ENCODE measurements at regions not wholly inside any gene's neighbourhood (a gene's known extent, or its start where the extent isn't known, plus 50 kb on each side); places are given as distances from the start of the nearest gene placed in this dataset.
"Not testable (repeated sequence)": the region's sequence is repeated elsewhere in the genome, so short reads cannot be mapped to it uniquely, and the experiment has no call there.

DNA sequence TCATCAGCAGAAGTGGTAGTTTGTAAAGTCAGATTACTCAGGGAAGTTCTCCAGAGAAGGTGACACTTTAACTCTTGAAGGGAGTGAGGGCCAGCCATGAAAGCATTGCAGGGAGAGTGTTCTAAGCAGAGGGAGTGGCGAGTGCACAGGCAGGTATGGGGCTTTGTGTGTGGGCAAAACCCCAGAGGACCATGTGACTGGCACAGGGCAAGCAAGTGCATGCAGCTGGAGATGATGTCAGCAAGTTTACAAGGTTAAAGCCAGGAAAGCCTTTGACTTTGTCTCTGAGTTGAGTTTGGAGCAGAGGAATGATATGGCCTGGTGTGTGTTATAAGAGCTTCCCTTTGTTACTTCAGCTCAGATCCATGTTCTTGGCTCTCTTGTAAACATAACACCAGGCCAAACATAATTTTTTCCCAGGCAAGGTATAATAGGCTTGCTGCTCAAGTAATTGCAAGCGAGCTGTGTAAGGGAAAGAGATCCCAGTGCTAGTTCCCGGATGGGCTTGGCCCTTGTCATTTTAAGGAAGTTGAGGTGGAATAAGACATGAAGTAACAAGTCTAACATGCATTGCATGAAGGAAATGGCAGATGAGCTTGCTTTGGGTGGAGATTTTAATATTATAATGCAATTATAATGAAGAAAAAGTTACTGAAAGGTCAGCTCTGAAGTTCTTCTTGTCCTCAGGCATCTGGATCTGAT is 341.1 kb upstream of the LRRC3B start:
- H3K27me3 ChIP-seq (ENCODE audit: insufficient read depth, poor library complexity, severe bottlenecking), result no peaks in the 10 kb centered on the region
- TF ChIP-seq, protein P1, sequence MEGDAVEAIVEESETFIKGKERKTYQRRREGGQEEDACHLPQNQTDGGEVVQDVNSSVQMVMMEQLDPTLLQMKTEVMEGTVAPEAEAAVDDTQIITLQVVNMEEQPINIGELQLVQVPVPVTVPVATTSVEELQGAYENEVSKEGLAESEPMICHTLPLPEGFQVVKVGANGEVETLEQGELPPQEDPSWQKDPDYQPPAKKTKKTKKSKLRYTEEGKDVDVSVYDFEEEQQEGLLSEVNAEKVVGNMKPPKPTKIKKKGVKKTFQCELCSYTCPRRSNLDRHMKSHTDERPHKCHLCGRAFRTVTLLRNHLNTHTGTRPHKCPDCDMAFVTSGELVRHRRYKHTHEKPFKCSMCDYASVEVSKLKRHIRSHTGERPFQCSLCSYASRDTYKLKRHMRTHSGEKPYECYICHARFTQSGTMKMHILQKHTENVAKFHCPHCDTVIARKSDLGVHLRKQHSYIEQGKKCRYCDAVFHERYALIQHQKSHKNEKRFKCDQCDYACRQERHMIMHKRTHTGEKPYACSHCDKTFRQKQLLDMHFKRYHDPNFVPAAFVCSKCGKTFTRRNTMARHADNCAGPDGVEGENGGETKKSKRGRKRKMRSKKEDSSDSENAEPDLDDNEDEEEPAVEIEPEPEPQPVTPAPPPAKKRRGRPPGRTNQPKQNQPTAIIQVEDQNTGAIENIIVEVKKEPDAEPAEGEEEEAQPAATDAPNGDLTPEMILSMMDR (IDR thresholded peaks at IDR 0.05; ENCODE audit: poor library complexity, severe bottlenecking), result no peak
- H3K4me1 ChIP-seq (ENCODE audit: insufficient read depth, poor library complexity, severe bottlenecking), result no peaks in the 10 kb centered on the region
- H3K27ac ChIP-seq (ENCODE audit: poor library complexity, severe bottlenecking), result no peak overlapping the region
- no peaks in the 10 kb centered on the region for H3K36me3 ChIP-seq (ENCODE audit: low read depth)
- peaks cover 14% of the 10 kb centered on the region for H3K9me3 ChIP-seq (ENCODE audit: severe bottlenecking)
- DNase-seq (ENCODE audit: low spot score), result no peak
- H3K4me3 ChIP-seq (ENCODE audit: severe bottlenecking), result no peak overlapping the region
- no peak for ATAC-seq (ENCODE audit: low read depth)

DNA sequence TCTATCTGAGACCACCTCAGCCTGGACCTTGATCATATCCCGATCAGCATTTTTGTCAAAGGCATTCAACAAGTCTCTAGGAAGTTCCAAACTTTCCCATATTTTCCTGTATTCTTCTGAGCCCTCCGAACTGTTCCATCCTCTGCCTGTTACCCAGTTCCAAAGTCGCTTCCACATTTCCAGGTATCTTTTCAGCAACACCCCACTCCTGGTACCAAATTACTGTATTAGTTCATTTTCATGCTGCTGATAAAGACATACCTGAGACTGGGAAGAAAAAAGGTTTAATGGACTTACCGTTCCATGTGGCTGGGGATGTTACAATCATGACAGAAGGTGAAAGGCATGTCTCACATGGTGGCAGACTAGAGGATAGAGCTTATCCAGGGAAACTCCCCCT is 338.1 kb upstream of the LRRC3B start:
- H3K36me3 ChIP-seq (ENCODE audit: low read depth), result not testable (repeated sequence)

DNA sequence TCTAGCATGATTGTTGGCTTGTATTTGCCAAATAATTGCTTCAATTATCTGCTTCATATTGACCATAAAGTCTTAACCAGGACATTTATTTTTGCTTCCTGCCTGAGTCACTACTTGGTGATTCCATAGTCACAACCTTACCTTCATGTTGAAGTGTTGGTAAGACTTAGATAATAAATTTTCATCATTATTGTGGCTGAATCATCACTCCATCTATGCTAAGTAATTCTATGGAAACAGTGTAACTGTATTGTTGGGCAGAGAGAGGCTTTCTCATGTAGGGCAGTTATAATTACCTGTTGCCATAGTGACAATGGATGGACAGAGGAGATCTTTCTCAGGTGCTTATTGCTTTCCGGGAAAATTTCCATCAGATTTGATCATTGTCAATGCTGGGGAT is 330.7 kb upstream of the LRRC3B start:
- H3K36me3 ChIP-seq (ENCODE audit: low read depth), result no peaks in the 10 kb centered on the region
- no peaks in the 10 kb centered on the region for H3K27me3 ChIP-seq (ENCODE audit: insufficient read depth, poor library complexity, severe bottlenecking)
- no peaks in the 10 kb centered on the region for H3K9me3 ChIP-seq (ENCODE audit: severe bottlenecking)
- H3K4me1 ChIP-seq (ENCODE audit: insufficient read depth, poor library complexity, severe bottlenecking), result no peaks in the 10 kb centered on the region
- no peak overlapping the region for H3K27ac ChIP-seq (ENCODE audit: poor library complexity, severe bottlenecking)
- TF ChIP-seq, protein P1 (IDR thresholded peaks at IDR 0.05; ENCODE audit: poor library complexity, severe bottlenecking), result no peak
- ATAC-seq (ENCODE audit: low read depth) (no peak), DNase-seq (ENCODE audit: low spot score) (no peak)
- no peak overlapping the region for H3K4me3 ChIP-seq (ENCODE audit: severe bottlenecking)

More for the DNA sequence above, 338.1 kb upstream of the LRRC3B start:
- H3K4me3 ChIP-seq (ENCODE audit: severe bottlenecking); ATAC-seq (ENCODE audit: low read depth); H3K27me3 ChIP-seq (ENCODE audit: insufficient read depth, poor library complexity, severe bottlenecking); DNase-seq (ENCODE audit: low spot score); H3K27ac ChIP-seq (ENCODE audit: poor library complexity, severe bottlenecking); H3K4me1 ChIP-seq (ENCODE audit: insufficient read depth, poor library complexity, severe bottlenecking): not testable (repeated sequence)
- H3K9me3 ChIP-seq (ENCODE audit: severe bottlenecking), result peaks cover 12% of the 10 kb centered on the region

DNA sequence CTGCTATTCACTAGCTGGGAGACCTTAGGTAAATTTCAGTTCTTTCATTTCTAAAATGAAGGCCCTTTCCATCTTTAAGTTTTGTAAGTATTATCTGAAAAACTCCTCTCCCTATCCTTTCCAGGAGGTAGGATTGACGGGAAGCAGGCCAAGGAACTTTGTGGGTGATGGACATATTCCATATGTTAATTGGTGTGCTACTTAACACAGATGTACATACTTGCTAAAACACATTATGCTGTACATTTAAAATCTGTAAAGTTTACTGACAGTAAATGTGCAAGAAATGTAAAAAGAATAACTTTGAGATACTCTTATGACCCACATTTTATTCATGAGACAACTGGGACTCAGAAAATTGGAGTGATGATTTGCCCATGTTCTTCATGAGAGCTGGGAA is 329.8 kb upstream of the LRRC3B start:
- Histone ChIP-seq H3K27ac (ENCODE audit: poor library complexity, severe bottlenecking) (no peak overlapping the region), H3K4me3 (ENCODE audit: severe bottlenecking) (no peak overlapping the region)

DNA sequence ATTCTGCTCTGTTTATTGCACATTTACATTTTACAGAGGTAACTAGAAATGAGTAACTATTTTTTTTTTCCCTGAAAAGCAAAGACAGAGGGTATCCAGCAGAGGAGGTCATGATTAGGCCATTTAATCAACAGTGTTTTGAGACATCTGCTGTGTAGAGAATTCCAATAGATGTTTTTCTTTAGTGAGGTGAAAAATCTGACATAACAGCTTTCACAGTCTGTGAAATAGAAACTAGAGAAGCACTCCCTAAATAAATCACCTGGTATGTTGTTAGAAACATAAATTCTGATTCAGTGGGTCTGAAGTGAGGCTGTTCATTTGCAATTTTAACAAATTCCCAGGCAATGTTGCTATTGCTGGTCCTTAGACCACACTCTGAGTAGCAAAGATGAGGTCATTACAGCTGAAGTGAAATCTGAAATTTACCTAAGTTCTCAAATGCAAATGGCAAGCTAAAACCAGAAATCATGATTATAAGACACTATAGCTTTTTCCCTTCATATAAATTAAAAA is 329.2 kb upstream of the LRRC3B start:
- no peaks in the 10 kb centered on the region for H3K27me3 ChIP-seq (ENCODE audit: insufficient read depth, poor library complexity, severe bottlenecking)
- H3K4me3 ChIP-seq (ENCODE audit: severe bottlenecking), result no peak overlapping the region
- no peaks in the 10 kb centered on the region for H3K9me3 ChIP-seq (ENCODE audit: severe bottlenecking)
- DNase-seq (ENCODE audit: low spot score) (no peak), ATAC-seq (ENCODE audit: low read depth) (no peak)
- H3K27ac ChIP-seq (ENCODE audit: poor library complexity, severe bottlenecking), result no peak overlapping the region
- TF ChIP-seq, protein P1 (IDR thresholded peaks at IDR 0.05; ENCODE audit: poor library complexity, severe bottlenecking), result no peak
- no peaks in the 10 kb centered on the region for H3K4me1 ChIP-seq (ENCODE audit: insufficient read depth, poor library complexity, severe bottlenecking)
- H3K36me3 ChIP-seq (ENCODE audit: low read depth), result no peaks in the 10 kb centered on the region

More for the DNA sequence above, 329.8 kb upstream of the LRRC3B start:
- no peak for ATAC-seq (ENCODE audit: low read depth)
- Histone ChIP-seq H3K27me3 (ENCODE audit: insufficient read depth, poor library complexity, severe bottlenecking) (no peaks in the 10 kb centered on the region), H3K9me3 (ENCODE audit: severe bottlenecking) (no peaks in the 10 kb centered on the region), H3K4me1 (ENCODE audit: insufficient read depth, poor library complexity, severe bottlenecking) (no peaks in the 10 kb centered on the region), H3K36me3 (ENCODE audit: low read depth) (no peaks in the 10 kb centered on the region)
- TF ChIP-seq, protein P1 (IDR thresholded peaks at IDR 0.05; ENCODE audit: poor library complexity, severe bottlenecking), result no peak
- no peak for DNase-seq (ENCODE audit: low spot score)
